CD4-positive, alpha-beta memory T cell (primary cell): ENCODE measurements at regions not wholly inside any gene's neighbourhood (a gene's known extent, or its start where the extent isn't known, plus 50 kb on each side); places are given as distances from the start of the nearest gene placed in this dataset.

Source experiments
- CTCF ChIA-PET: fragments of 350-600 bp; sonication (Branson Sonifier 250); formaldehyde crosslinking; loops from one replicate; lab custom pipeline; 2021; ENCODE audit warnings: inconsistent platforms; ENCODE audit not compliant: partially characterized antibody; lab: Charles Lee
- POLR2A ChIA-PET: fragments of 350-600 bp; sonication (Branson Sonifier 250); formaldehyde crosslinking; loops from one replicate; lab custom pipeline; 2021; ENCODE audit not compliant: partially characterized antibody; lab: Charles Lee
- DNase-seq, 5 donors: peaks; one replicate each; pipeline versions ENCODE4 v3.0.0 to v3.0.0-alpha.2; 2020 to 2022; ENCODE audit warnings: mixed read lengths in 1 of 5
- H3K27ac ChIP-seq: one replicate; pipeline ENCODE4 v1.7.0; 2013; ENCODE audit warnings: low read depth, low read length
- H3K27me3 ChIP-seq: 2 replicates; pipeline ENCODE4 v1.7.0; 2013; ENCODE audit warnings: mild to moderate bottlenecking, low read length, moderate library complexity; ENCODE audit not compliant: insufficient read depth
- H3K36me3 ChIP-seq: 2 replicates; pipeline ENCODE4 v1.7.0; 2013; ENCODE audit warnings: mild to moderate bottlenecking, low read length, moderate library complexity; ENCODE audit not compliant: insufficient read depth
- H3K4me1 ChIP-seq: 2 replicates; pipeline ENCODE4 v1.7.0; 2013; ENCODE audit warnings: mild to moderate bottlenecking, low read length, moderate library complexity; ENCODE audit not compliant: insufficient read depth
- H3K4me3 ChIP-seq, 2 donors: one replicate each; pipeline ENCODE4 v1.7.0; 2013; ENCODE audit warnings: low read length in 2 of 2, mild to moderate bottlenecking in 1 of 2
- H3K9me3 ChIP-seq, 2 donors: one replicate each; pipeline ENCODE4 v1.7.0; 2013; ENCODE audit warnings: low read length in 2 of 2, control low read depth in 1 of 2; ENCODE audit not compliant: control insufficient read depth in 1 of 2
- H3K27ac Mint-ChIP-seq, 7 donors: one replicate each; pipeline ENCODE4 v1.8.0; 2020 to 2021; ENCODE audit warnings: mixed read lengths in 7 of 7, mild to moderate bottlenecking in 6 of 7, inconsistent platforms in 3 of 7, moderate library complexity in 3 of 7
- H3K27me3 Mint-ChIP-seq, 2 donors: one replicate each; pipeline ENCODE4 v1.8.0; 2020 to 2021; ENCODE audit warnings: mixed read lengths in 2 of 2
- H3K36me3 Mint-ChIP-seq, 2 donors: one replicate each; pipeline ENCODE4 v1.8.0; 2020 to 2021; ENCODE audit warnings: mixed read lengths in 2 of 2, inconsistent platforms in 1 of 2, mild to moderate bottlenecking in 1 of 2
- H3K4me1 Mint-ChIP-seq, 4 donors: one replicate each; pipeline ENCODE4 v1.8.0; 2020 to 2021; ENCODE audit warnings: mixed read lengths in 4 of 4, mild to moderate bottlenecking in 1 of 4
- H3K4me3 Mint-ChIP-seq, 8 donors: one replicate each; pipeline ENCODE4 v1.8.0; 2020 to 2021; ENCODE audit warnings: mixed read lengths in 8 of 8, mild to moderate bottlenecking in 7 of 8, moderate library complexity in 6 of 8, inconsistent platforms in 3 of 8
- H3K9me3 Mint-ChIP-seq, 8 donors: one replicate each; pipeline ENCODE4 v1.8.0; 2020 to 2021; ENCODE audit warnings: mixed read lengths in 8 of 8, mild to moderate bottlenecking in 5 of 8, inconsistent platforms in 3 of 8, moderate library complexity in 1 of 8
- intact Hi-C: fragments of 100-400 bp; cut with micrococcal nuclease; formaldehyde crosslinking; loops from one replicate; pipeline ENCODE4 v1.15.1; 2023

GRCh38 chr16:86408685-86409084 is 101.6 kb upstream of the FOXF1 start:
- intact Hi-C loops: no loop called here
- no peak for DNase-seq
- H3K4me3 Mint-ChIP-seq: no peak overlapping the region
- H3K9me3 Mint-ChIP-seq: peaks cover 0 to 17% (median 7%) of the 10 kb centered on the region in 8 donors
- ChIA-PET POLR2A (no interaction called here), CTCF (no interaction called here)
- no peaks in the 10 kb centered on the region for H3K4me1 Mint-ChIP-seq
- H3K27ac Mint-ChIP-seq: no peak overlapping the region
- Histone ChIP-seq H3K9me3 (no peaks in the 10 kb centered on the region), H3K36me3 (no peaks in the 10 kb centered on the region), H3K27ac (no peak overlapping the region), H3K4me3 (no peak overlapping the region), H3K27me3 (no peaks in the 10 kb centered on the region), H3K4me1 (no peaks in the 10 kb centered on the region)
- H3K27me3 Mint-ChIP-seq: peaks cover 4 to 16% of the 10 kb centered on the region in 2 donors
- H3K36me3 Mint-ChIP-seq: peaks cover 0 to 3% of the 10 kb centered on the region in 2 donors

- Mint-ChIP-seq H3K36me3 (peaks cover 0 to 3% of the 10 kb centered on the region in 2 donors), H3K4me1 (no peaks in the 10 kb centered on the region), H3K27me3 (peaks cover 4 to 11% of the 10 kb centered on the region in 2 donors), H3K27ac (no peak overlapping the region), H3K4me3 (no peak overlapping the region), H3K9me3 (peaks cover 0 to 17% (median 9%) of the 10 kb centered on the region in 8 donors)
- POLR2A ChIA-PET: no interaction called here
- no peaks in the 10 kb centered on the region for H3K4me1 ChIP-seq
- H3K4me3 ChIP-seq: no peak overlapping the region
- no peaks in the 10 kb centered on the region for H3K36me3 ChIP-seq
- DNase-seq: no peak
- no peaks in the 10 kb centered on the region for H3K9me3 ChIP-seq
- CTCF ChIA-PET: no interaction called here
- intact Hi-C loops: no loop called here
- H3K27me3 ChIP-seq: no peaks in the 10 kb centered on the region
- no peak overlapping the region for H3K27ac ChIP-seq
These were observed 100.2 kb upstream of the FOXF1 start for GRCh38 chr16:86410081-86410480.

GRCh38 chr16:86410529-86410928 is 99.8 kb upstream of the FOXF1 start:
- Histone ChIP-seq H3K9me3 (no peaks in the 10 kb centered on the region), H3K27me3 (no peaks in the 10 kb centered on the region), H3K4me3 (no peak overlapping the region), H3K36me3 (no peaks in the 10 kb centered on the region), H3K4me1 (no peaks in the 10 kb centered on the region), H3K27ac (no peak overlapping the region)
- DNase-seq: no peak
- Mint-ChIP-seq H3K36me3 (peaks cover 0 to 3% of the 10 kb centered on the region in 2 donors), H3K27me3 (peaks cover 3 to 10% of the 10 kb centered on the region in 2 donors), H3K4me3 (no peak overlapping the region), H3K9me3 (peaks cover 0 to 17% (median 9%) of the 10 kb centered on the region in 8 donors), H3K27ac (no peak overlapping the region), H3K4me1 (no peaks in the 10 kb centered on the region)
- POLR2A ChIA-PET: no interaction called here
- intact Hi-C loops: no loop called here
- CTCF ChIA-PET: no interaction called here

- no peak for DNase-seq
- no peak overlapping the region for H3K4me3 Mint-ChIP-seq
- H3K9me3 Mint-ChIP-seq: peaks cover 0 to 26% (median 9%) of the 10 kb centered on the region in 8 donors
- Histone ChIP-seq H3K27me3 (no peaks in the 10 kb centered on the region), H3K36me3 (no peaks in the 10 kb centered on the region), H3K9me3 (no peaks in the 10 kb centered on the region), H3K4me1 (no peaks in the 10 kb centered on the region), H3K4me3 (no peak overlapping the region), H3K27ac (no peak overlapping the region)
- POLR2A ChIA-PET: no interaction called here
- H3K36me3 Mint-ChIP-seq: peaks cover 0 to 3% of the 10 kb centered on the region in 2 donors
- intact Hi-C loops: no loop called here
- CTCF ChIA-PET: no interaction called here
- H3K27ac Mint-ChIP-seq: no peak overlapping the region
- peaks cover 5 to 6% of the 10 kb centered on the region in 2 donors for H3K27me3 Mint-ChIP-seq
- no peaks in the 10 kb centered on the region for H3K4me1 Mint-ChIP-seq
These were observed 98.4 kb upstream of the FOXF1 start for GRCh38 chr16:86411897-86412296.

- H3K4me1 ChIP-seq: no peaks in the 10 kb centered on the region
- H3K27me3 Mint-ChIP-seq: peaks cover 4 to 5% of the 10 kb centered on the region in 2 donors
- no peak overlapping the region for H3K4me3 Mint-ChIP-seq
- no peak overlapping the region for H3K27ac Mint-ChIP-seq
- intact Hi-C loops: no loop called here
- no peaks in the 10 kb centered on the region for H3K4me1 Mint-ChIP-seq
- H3K27ac ChIP-seq: no peak overlapping the region
- ChIA-PET POLR2A (no interaction called here), CTCF (no interaction called here)
- no peak overlapping the region for H3K4me3 ChIP-seq
- H3K27me3 ChIP-seq: no peaks in the 10 kb centered on the region
- no peaks in the 10 kb centered on the region for H3K36me3 ChIP-seq
- H3K9me3 Mint-ChIP-seq: peaks cover 0 to 30% (median 8%) of the 10 kb centered on the region in 8 donors
- no peak for DNase-seq
- H3K9me3 ChIP-seq: no peaks in the 10 kb centered on the region
- peaks cover 0 to 3% of the 10 kb centered on the region in 2 donors for H3K36me3 Mint-ChIP-seq
These were observed 95.2 kb upstream of the FOXF1 start for GRCh38 chr16:86414991-86415740.

- ChIA-PET POLR2A (no interaction called here), CTCF (no interaction called here)
- Mint-ChIP-seq H3K27ac (no peak overlapping the region), H3K4me1 (no peaks in the 10 kb centered on the region), H3K27me3 (peaks cover 2 to 3% of the 10 kb centered on the region in 2 donors), H3K9me3 (peaks cover 2 to 32% (median 8%) of the 10 kb centered on the region in 8 donors), H3K4me3 (no peak overlapping the region), H3K36me3 (peaks cover 0 to 1% of the 10 kb centered on the region in 2 donors)
- Histone ChIP-seq H3K4me1 (no peaks in the 10 kb centered on the region), H3K4me3 (no peak overlapping the region), H3K9me3 (no peaks in the 10 kb centered on the region), H3K27me3 (no peaks in the 10 kb centered on the region), H3K36me3 (no peaks in the 10 kb centered on the region), H3K27ac (no peak overlapping the region)
- intact Hi-C loops: no loop called here
- DNase-seq: no peak
These were observed 91.3 kb upstream of the FOXF1 start for GRCh38 chr16:86418981-86419380.

- H3K4me1 Mint-ChIP-seq: no peaks in the 10 kb centered on the region
- DNase-seq: no peak
- intact Hi-C loops: no loop called here
- H3K27me3 Mint-ChIP-seq: peaks cover 2 to 3% of the 10 kb centered on the region in 2 donors
- Histone ChIP-seq H3K9me3 (no peaks in the 10 kb centered on the region), H3K4me3 (no peak overlapping the region), H3K4me1 (no peaks in the 10 kb centered on the region), H3K27ac (no peak overlapping the region), H3K36me3 (no peaks in the 10 kb centered on the region), H3K27me3 (no peaks in the 10 kb centered on the region)
- H3K9me3 Mint-ChIP-seq: peaks cover 2 to 32% (median 8%) of the 10 kb centered on the region in 8 donors
- H3K36me3 Mint-ChIP-seq: peaks cover 0 to 1% of the 10 kb centered on the region in 2 donors
- no peak overlapping the region for H3K4me3 Mint-ChIP-seq
- ChIA-PET CTCF (no interaction called here), POLR2A (no interaction called here)
- no peak overlapping the region for H3K27ac Mint-ChIP-seq
These were observed 90.8 kb upstream of the FOXF1 start for GRCh38 chr16:86419518-86419917.
